SK-N-MC (cell line): ENCODE measurements at regions not wholly inside any gene's neighbourhood (a gene's known extent, or its start where the extent isn't known, plus 50 kb on each side); places are given as distances from the start of the nearest gene placed in this dataset.

Experiments used
- EZH2 ChIP-seq: fragments of 200-600 bp; sonication (generic); IDR thresholded peaks from one replicate; pipeline ENCODE4 v1.6.1; 2017; ENCODE audit warnings: antibody characterized with exemption
- FOXP2 ChIP-seq: optimal IDR thresholded peaks from 2 replicates; pipeline ENCODE3; 2011; ENCODE audit warnings: mild to moderate bottlenecking, moderate library complexity; ENCODE audit not compliant: insufficient read depth; ENCODE audit errors: extremely low read length, control extremely low read depth
- POLR2AphosphoS5 ChIP-seq: IDR thresholded peaks from 2 replicates; pipeline ENCODE4 v1.6.1; 2012; ENCODE audit warnings: mild to moderate bottlenecking, low read depth, low read length, borderline replicate concordance

DNA sequence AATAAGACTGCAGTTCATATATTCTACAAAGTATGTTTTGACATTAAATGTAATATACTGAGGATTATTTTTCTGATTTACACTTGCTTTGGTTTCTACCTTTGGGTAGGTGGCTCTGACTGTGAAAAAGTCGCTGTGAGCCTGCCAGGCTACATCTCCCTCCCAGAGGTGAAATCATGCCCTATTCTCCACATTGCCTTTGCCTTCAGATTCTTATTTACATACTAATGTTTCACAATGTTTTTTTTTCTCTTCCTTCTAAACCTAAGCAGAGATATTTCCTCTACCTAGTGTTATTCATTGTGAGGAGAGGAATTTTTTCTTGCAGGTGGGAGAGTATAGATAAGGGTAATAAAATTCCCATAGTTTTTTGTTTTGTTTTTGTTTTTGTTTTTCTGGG is 111.5 kb upstream of the ANTXRL start:
- TF ChIP-seq EZH2, result no peak
- TF ChIP-seq POLR2AphosphoS5, result no peak
- TF ChIP-seq FOXP2, result no peak
